Renal cortex interstitium (tissue), 11 donors: ENCODE measurements at regions not wholly inside any gene's neighbourhood (a gene's known extent, or its start where the extent isn't known, plus 50 kb on each side); places are given as distances from the start of the nearest gene placed in this dataset.

ENCODE experiments used
- DNase-seq, 11 donors: peaks; one replicate each; pipeline ENCODE4 v3.0.0-alpha.2; 2013; ENCODE audit warnings: low read depth in 9 of 11, low spot score in 4 of 11; ENCODE audit errors: extremely low read depth in 1 of 11

DNA sequence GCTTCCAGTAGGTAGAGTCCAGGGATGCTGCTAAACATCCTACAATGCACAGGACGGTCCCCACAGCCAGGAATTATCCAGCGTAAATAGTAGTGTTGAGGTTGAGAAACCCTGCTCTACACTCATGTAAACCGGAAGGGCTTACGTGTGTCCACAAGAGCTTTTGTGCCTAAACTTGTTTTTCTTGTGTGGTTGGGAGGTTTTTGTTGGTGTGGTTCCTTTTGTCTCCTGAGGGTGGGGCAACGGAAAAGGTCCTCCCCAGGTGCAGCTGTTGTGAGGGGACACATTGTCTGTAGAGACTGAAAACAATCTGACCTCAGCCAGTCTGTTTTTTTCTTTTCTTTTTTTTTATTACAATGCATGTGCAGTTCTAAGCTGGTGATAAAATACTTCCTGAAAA is 72.7 kb upstream of the MGAT5 start:
- DNase-seq, result no peak

DNA sequence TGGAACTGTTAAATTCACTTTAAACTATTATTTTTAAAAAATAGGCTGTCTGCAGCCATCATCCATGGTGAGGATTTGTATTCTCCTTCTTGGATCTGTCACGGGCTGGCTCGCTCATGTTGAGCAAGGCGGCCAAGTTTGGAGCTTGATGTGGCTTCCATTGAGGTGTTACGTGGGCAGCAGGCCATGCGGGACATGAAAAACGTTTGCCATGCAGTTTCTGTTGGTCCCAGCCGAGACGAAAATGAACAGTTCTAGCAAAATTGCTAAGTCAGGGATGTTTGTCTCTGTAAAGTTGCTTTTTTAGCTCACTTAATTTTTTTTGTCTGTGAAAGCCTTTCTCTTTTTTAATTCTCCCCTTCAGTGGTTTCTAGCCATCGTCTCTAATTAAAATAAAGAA is 70.2 kb upstream of the MGAT5 start:
- DNase-seq, result no peak

DNA sequence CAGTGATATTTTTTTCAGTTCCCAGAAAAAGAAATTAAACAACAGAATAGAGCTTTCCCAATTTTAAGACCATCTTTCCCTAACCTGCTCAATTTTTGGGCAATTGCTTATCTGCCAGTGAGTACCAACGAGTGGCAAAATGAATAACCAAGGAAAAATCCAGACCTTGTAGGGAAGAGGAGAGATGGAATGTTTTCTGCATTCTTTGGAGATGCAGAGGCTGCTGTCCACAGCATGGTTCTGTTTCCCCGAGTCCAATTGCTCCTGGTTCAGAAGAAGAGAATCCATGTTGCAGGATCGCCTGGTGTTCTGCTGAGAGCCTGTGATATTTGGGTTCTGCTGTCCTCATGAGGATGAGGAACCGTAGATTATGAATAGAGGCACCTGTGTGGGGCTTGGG is 68.2 kb upstream of the MGAT5 start:
- no peak for DNase-seq

DNA sequence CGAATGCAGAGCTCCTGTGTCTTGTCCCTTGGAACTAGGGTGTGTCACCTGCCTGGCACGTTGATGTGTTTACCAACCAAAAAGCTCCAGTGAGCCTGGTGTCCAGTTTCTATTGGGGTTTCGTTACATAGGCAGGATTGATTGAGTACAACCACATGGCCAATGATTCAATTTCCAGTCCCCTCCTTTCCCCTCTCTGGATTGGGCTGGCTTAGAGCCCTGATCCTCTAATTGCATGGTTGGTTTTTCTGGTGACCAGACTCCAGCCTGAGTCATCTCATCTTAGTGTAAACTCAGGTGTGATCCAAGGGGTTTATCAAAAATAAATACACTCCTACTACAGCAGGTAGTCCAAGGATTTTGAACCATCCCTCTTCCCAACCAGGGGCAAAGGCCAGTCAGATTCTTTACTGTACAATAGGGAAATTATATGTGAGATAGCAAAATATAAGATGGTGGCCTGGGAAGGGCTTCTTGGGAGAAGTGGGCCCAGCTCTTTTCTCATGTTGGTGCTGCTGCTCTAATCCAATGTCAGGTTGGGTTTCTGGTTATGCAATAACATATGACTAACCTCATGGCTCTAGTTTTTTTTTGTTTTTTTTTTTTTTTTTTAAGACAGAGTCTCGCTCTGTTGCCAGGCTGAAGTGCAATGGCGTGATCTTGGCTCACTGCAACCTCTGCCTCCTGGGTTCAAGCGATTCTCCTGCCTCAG is 64.7 kb upstream of the MGAT5 start:
- DNase-seq, result no peak

DNA sequence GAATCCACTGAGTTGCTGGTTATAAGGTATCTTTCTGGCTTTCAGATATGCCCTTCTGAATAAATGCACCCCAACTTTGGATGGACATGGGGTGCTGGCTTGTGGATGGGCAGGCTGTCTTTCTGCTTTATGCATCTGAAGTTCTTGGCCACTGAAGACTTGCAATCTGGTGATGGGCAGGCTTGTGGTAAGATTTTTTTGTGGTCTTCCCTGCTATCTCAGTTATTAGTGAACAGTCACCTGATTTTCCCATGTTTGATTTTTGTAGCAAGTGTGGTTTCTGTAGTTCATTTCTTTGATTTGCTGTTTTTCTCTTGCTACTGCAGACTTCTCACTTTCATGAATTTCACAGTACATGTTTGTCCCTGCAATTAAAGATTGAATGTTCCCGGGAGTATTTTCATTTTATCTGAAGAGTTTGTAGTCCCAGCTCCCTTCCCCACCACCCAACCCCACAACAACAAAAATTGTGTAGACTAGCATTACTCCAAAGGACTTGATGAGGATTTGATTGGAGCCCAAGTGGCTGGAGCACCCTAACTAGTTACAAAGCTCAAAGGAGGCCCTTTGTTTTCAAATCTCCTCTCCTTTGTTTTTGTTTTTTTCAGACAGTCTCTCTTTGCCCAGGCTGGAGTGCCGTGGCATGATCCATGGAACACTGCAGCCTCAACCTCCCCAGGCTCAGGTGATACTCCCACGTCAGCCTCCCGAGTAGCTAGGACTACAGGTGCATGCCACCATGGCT is 63.6 kb upstream of the MGAT5 start:
- DNase-seq, result no peak

DNA sequence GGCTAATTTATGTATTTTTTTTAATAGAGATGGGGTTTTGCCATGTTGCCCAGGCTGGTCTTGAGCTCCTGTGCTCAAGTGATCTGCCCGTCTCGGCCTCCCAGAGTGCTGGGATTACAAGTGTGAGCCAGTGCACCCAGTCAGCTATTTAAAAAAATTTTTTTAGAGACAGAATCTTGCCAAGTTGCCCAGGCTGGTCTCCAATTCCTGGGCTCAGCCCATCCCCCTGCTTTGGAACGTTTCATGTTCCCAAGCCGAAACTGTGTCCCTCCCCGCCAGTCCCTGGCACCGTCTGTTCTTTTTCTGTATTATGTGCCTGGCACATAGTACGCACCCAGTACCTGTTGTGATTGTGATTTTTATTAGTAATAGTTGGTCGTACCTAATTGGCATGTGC is 63.1 kb upstream of the MGAT5 start:
- DNase-seq, result no peak

DNA sequence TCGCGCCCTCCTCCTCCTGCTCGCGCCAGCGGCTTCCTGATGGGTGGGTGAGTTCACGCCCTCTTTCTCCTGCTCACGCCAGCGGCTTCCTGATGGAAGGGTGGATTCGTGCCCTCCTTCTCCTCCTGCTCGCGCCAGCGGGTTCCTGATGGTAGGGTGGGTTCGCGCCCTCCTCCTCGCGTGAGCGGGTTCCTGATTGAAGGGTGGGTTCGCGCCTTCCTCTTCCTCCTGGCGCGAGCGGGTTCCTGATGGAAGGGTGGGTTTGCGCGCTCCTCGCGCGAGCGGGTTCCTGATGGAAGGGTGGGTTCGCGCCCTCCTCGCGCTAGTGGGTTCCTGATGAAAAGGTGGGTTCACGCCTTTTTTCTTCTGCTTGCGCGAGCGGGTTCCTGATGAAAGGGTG is 62.0 kb upstream of the MGAT5 start:
- DNase-seq, result no peak

GRCh38 chr2:134193006-134193405 is 60.9 kb upstream of the MGAT5 start:
- no peak for DNase-seq

- no peak for DNase-seq
These were observed 59.4 kb upstream of the MGAT5 start for GRCh38 chr2:134194519-134194918.

DNA sequence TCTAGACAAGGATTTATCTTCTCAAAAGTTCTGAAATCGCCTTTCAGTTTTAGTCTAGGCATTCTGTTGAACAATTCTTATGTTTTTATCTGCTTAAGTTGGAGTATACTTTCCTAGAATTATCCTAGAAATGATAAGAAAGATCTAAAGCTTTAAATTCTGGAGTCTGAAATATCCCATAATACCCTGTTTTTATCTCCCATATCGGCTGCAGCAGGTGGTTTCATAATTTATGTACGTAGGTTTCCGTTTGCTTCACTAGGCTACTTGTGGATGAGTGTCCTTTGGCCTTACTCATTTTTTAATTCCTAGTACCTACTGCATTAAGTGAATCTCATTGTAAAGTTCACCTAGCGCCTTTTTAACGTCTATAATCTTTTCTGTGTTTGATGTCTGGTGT is 58.5 kb upstream of the MGAT5 start:
- no peak for DNase-seq

DNA sequence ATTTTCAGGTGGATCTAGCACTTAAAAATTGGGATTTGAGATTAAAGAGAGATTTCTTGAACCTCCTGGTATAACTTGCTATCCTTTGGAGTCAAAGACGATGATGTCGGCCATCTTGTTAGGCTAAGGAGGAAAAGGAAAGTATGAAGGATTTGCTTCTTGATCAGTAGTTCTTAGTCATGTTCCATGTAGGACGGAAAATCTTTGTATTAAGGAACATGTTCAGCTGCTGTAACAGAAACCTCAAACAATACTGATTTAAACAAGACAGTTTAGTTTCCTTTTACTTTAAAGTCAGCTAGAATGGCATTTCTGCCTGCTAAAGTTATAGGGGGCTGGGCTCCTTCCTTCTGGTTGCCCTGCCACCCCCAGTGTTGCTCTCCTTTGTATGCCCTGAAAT is 56.4 kb upstream of the MGAT5 start:
- DNase-seq, result no peak

DNA sequence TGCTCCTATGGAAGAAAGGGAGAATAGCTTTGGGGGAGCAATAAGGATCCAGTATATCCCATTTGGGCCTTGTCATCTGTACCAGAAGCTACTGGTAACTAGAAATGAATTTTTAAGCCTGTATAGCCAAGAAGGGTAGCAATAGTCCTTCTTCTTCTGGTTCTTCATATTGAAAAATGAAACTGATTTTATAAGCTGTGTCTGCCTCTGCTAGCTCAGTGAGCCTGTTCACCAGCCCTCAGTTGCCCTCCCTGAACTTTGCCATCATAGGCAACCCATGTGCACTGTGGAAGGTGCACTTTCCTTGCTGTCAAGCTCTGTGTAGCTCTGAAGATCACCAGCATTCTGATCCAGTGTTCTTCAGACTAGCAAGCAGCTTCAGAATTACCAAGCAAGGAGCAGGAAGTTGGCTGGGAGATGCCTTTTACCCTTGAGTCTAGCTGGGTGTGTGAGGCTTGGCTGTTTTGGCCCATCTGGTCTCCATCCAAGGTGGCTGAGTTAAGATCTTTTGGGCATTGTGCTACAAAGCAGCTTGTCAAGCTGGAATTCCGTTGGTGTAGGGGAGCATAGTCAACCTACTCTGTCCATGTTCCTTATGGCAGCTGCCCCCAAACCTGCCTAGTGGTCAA is 55.8 kb upstream of the MGAT5 start:
- DNase-seq, result no peak

- no peak for DNase-seq
These were observed 54.7 kb upstream of the MGAT5 start for GRCh38 chr2:134199123-134199522.

DNA sequence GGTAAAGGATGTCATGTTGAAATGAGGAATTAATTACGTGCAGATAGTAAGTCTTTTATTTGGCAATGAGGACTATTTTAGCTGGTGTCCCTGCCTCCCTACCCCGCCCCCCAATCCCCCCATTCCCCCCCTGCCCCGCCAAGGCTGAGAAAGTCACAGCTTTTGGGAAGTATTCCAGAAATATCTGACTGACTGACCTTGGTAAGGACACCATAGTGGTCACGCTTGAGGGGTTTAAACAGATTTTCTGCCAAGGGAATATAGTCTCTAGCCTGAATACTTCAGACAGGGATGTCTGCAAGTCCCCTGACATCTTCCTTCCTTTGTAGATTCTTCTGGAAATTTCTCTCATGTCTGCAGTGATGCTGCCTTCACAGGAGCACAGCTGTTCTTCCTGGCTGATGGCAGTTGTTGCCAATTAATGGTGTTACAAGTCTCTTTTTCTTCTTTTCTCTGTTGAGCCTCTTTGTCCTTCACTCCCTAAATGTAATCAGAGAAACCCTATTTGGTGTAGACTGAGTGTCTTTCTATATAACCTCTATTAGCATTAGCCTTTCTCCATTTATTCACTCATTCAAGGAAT is 53.7 kb upstream of the MGAT5 start:
- DNase-seq, result no peak

- no peak for DNase-seq
These were observed 52.3 kb upstream of the MGAT5 start for GRCh38 chr2:134201533-134201932.

GRCh38 chr2:134202371-134202770 is 51.5 kb upstream of the MGAT5 start:
- DNase-seq, result no peak

DNA sequence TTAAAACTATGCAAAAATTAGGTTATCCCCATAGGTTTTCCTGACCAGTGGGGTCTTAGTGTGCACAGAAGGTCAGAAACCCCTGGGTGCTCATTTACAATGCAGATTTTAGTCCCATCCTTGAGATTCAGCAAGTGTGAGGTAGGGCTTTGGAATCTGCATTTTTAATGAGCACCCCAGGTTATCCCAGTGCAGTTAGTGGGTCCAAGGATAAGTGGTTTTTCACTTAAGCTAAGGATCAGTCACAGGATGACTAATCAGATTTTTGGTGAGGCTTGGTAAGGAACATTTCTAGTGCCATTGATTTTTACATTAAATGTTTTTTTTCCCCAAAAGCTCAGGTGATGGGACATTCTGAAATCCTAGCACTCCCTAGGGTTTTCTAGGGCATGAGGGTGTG is 50.7 kb upstream of the MGAT5 start:
- no peak for DNase-seq
